Lung (tissue), 11 donors: ENCODE measurements at regions not wholly inside any gene's neighbourhood (a gene's known extent, or its start where the extent isn't known, plus 50 kb on each side); places are given as distances from the start of the nearest gene placed in this dataset.

Source experiments
- ATAC-seq: fragments of 200-7000 bp; cut with Tn5 transposase; one replicate; pipeline ENCODE4 v1.9.1; 2020; ENCODE audit warnings: moderate number of reproducible peaks; ENCODE audit not compliant: insufficient read depth, low FRiP score
- DNase-seq, 3 donors: peaks; one replicate each; pipeline ENCODE4 v3.0.0-alpha.2; 2013 to 2017
- H3K27ac ChIP-seq, 2 donors: one replicate each; pipeline ENCODE4 v1.5.1; 2013; ENCODE audit warnings: mild to moderate bottlenecking in 2 of 2, moderate library complexity in 2 of 2, control low read depth in 1 of 2, inconsistent platforms in 1 of 2, low read depth in 1 of 2, low read length in 1 of 2
- H3K27me3 ChIP-seq, 3 donors: one replicate each; pipeline ENCODE4 v1.5.1; 2013; ENCODE audit warnings: low read length in 2 of 3; ENCODE audit not compliant: control insufficient read depth in 3 of 3, insufficient read depth in 3 of 3
- H3K36me3 ChIP-seq, 4 donors: one replicate each; pipeline ENCODE4 v1.5.1; 2013; ENCODE audit warnings: low read length in 4 of 4, mild to moderate bottlenecking in 1 of 4, moderate library complexity in 1 of 4; ENCODE audit not compliant: control insufficient read depth in 4 of 4, insufficient read depth in 4 of 4
- H3K4me1 ChIP-seq, 5 donors: one replicate each; pipeline ENCODE4 v1.5.1; 2013; ENCODE audit warnings: low read length in 5 of 5, mild to moderate bottlenecking in 2 of 5, moderate library complexity in 1 of 5; ENCODE audit not compliant: control insufficient read depth in 5 of 5, insufficient read depth in 5 of 5
- H3K4me3 ChIP-seq: one replicate; pipeline ENCODE4 v1.5.1; 2013; ENCODE audit warnings: mild to moderate bottlenecking, control low read depth, moderate library complexity
- H3K9ac ChIP-seq, 2 donors: one replicate each; pipeline ENCODE4 v1.5.1; 2013; ENCODE audit warnings: low read length in 2 of 2, control low read depth in 1 of 2; ENCODE audit not compliant: insufficient read depth in 1 of 2
- H3K9me3 ChIP-seq, 4 donors: one replicate each; pipeline ENCODE4 v1.5.1; 2013; ENCODE audit warnings: low read length in 3 of 4, mild to moderate bottlenecking in 1 of 4, moderate library complexity in 1 of 4; ENCODE audit not compliant: control insufficient read depth in 4 of 4, insufficient read depth in 3 of 4
- CTCF ChIP-seq: IDR thresholded peaks from 2 replicates; pipeline ENCODE4 v1.5.1; 2012; ENCODE audit warnings: mild to moderate bottlenecking; ENCODE audit errors: control extremely low read depth, extremely low read depth
- WGBS, 2 donors: extraction: QIAGEN DNeasy Blood & Tissue Kit; methylation state at CpG; one replicate each; pipeline ENCODE4 v1.1.7; 2013; 5-methylcytosine and 5-hydroxymethylcytosine counted together
- donor health status: control.
- donor health status: control.
- donor health status: Bipolar disorder and iron deficiency.
- donor health status: healthy.
- donor health status: DM: yes; HTN: yes; CAD: no.

GRCh38 chr5:58286741-58287140, 173.1 kb downstream of the PLK2 start:
- no peaks in the 10 kb centered on the region for H3K4me1 ChIP-seq
- no peak overlapping the region for H3K9ac ChIP-seq
- no peak for DNase-seq
- H3K27me3 ChIP-seq = no peaks in the 10 kb centered on the region
- TF ChIP-seq CTCF = no peak
- H3K27ac ChIP-seq = no peak overlapping the region
- H3K36me3 ChIP-seq = no peaks in the 10 kb centered on the region
- H3K9me3 ChIP-seq = no peaks in the 10 kb centered on the region
- 73 to 93% methylated on average over 1 of the region's 1 CpG for WGBS, 2 donors
- H3K4me3 ChIP-seq = no peak overlapping the region
- ATAC-seq = no peak

- Histone ChIP-seq H3K27ac (no peak overlapping the region), H3K36me3 (no peaks in the 10 kb centered on the region), H3K9me3 (no peaks in the 10 kb centered on the region), H3K27me3 (no peaks in the 10 kb centered on the region), H3K4me3 (no peak overlapping the region), H3K9ac (no peak overlapping the region), H3K4me1 (no peaks in the 10 kb centered on the region)
- TF ChIP-seq CTCF = no peak
- DNase-seq (no peak), ATAC-seq (no peak)
- WGBS, 2 donors = 95 to 99% methylated on average over 2 of the region's 2 CpGs
Observed at GRCh38 chr5:58285900-58286299, 174.0 kb downstream of the PLK2 start.

GRCh38 chr5:58284886-58285285, 175.0 kb downstream of the PLK2 start:
- WGBS, 2 donors = 95 to 96% methylated on average over 2 of the region's 2 CpGs
- ATAC-seq = no peak
- H3K27ac ChIP-seq = no peak overlapping the region
- no peaks in the 10 kb centered on the region for H3K36me3 ChIP-seq
- no peaks in the 10 kb centered on the region for H3K4me1 ChIP-seq
- H3K9ac ChIP-seq = no peak overlapping the region
- no peak overlapping the region for H3K4me3 ChIP-seq
- H3K27me3 ChIP-seq = no peaks in the 10 kb centered on the region
- no peak for DNase-seq
- TF ChIP-seq CTCF = no peak
- H3K9me3 ChIP-seq = no peaks in the 10 kb centered on the region

GRCh38 chr5:58281189-58281588, 178.7 kb downstream of the PLK2 start:
- Histone ChIP-seq H3K9me3 (no peaks in the 10 kb centered on the region), H3K9ac (no peak overlapping the region), H3K4me1 (no peaks in the 10 kb centered on the region), H3K36me3 (no peaks in the 10 kb centered on the region), H3K4me3 (no peak overlapping the region), H3K27ac (no peak overlapping the region), H3K27me3 (no peaks in the 10 kb centered on the region)
- 96% methylated on average over 2 of the region's 2 CpGs for WGBS, 2 donors
- no peak for TF ChIP-seq CTCF
- ATAC-seq = no peak
- DNase-seq = no peak
